LHCN-M2 (cell line): ENCODE measurements at regions not wholly inside any gene's neighbourhood (a gene's known extent, or its start where the extent isn't known, plus 50 kb on each side); places are given as distances from the start of the nearest gene placed in this dataset.

Experiments used
- DNase-seq: peaks from one replicate; pipeline ENCODE4 v3.0.0-alpha.2; 2012; ENCODE audit warnings: low read depth

DNA sequence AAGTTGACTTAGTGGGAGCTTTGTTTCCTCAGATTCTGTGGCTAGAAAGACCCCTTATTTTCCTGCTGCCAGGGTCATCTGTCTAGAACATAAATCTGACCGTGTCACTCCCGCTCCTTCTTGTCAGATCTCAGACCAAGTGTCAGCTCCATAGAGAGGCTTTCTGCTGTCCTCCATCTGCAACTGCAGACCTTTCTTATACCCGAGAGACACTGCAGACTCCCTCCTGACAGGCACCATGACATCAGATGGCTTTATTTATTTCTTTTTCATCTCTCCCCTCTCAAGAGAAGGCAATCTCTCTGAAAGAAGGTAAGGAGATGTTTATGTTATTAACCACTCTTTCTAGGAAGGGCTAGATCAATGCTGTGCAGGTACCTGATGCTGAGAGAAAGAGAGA is 726.5 kb downstream of the UQCRFS1 start:
- DNase-seq, result no peak

DNA sequence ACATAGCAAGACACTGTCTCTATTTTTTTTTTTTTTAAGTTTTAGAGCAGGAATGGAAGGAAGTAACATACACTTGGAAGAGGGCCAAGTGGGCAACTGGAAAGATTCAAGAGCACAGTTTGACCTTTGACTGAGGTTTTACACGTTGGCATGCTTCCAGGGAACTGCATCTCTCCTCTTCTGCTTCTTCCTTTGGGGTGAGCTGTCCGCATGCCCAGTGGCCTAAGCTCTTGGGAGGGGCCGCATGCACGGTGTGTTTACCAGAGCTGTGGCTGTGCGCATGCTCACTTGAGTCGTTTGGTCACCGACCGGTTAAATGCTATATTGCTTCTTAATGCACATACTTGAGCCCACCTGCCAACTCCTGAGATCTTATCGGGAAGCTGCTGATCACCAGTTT is 727.7 kb downstream of the UQCRFS1 start:
- DNase-seq, result no peak

GRCh38 chr19:28483197-28483596 is 729.8 kb downstream of the UQCRFS1 start:
- no peak for DNase-seq

GRCh38 chr19:28482221-28482620 is 730.7 kb downstream of the UQCRFS1 start:
- no peak for DNase-seq

DNA sequence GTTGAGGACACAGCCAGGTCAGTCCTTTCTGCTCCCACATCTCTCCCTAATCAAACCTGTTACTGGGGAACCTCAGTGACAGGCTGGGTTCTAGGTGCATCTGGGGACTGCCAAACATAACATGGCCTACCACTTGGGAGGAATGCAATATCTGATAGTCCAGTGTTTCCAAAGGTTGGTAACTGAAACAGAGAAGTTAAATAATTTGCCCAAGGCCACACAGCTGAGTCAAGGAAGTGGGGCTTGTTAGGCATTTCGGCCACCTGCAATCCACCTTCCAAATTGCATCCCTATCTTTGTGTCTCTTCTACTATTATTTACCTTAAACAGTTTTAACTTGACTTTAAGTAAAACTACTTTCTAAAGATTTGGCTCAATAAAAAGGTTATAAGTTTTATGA is 731.3 kb downstream of the UQCRFS1 start:
- no peak for DNase-seq

- DNase-seq, result no peak
Measured at GRCh38 chr19:28475525-28475924, 737.4 kb downstream of the UQCRFS1 start.

GRCh38 chr19:28472843-28473242 is 740.1 kb downstream of the UQCRFS1 start:
- DNase-seq, result no peak

DNA sequence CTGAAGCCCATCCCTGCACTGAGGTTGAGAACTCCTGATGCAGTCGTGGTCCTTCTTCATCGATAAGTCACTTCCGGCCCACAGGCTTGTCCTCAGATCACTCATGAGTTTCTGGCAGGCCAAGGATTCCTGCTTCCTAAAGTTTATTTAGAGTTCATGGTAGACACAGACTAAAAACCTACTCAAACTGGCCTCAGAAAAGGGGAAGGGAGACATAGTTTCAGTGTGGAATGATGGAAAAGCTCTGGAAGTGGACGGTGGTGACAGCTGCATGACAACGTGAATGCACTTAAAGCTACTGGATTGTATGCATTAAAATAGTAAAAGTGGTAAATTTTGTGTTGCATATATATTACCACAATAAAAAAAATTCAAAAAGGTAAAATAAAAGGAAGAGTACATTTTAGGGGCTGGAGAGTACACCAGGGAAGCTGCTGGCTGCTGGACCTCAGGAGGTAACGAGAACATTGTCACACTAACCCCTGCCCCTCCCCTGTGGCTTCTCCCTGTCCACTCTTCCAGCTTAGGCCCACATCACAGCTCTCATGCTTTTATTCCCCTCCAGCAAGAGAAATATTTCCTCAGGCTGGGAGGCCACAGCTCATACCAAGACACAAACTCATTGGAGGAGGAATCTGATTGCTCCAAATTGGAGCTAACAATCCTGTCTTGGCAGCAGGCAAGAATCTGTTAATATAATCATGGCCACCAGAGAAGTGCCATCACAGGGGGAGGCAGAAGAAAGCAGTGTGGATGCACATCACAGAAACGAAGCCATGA is 741.0 kb downstream of the UQCRFS1 start:
- DNase-seq, result no peak

GRCh38 chr19:28469544-28469943 is 743.4 kb downstream of the UQCRFS1 start:
- DNase-seq, result no peak

- DNase-seq, result peak; percentile 25
Measured at GRCh38 chr19:28468701-28469459, 744.1 kb downstream of the UQCRFS1 start.

DNA sequence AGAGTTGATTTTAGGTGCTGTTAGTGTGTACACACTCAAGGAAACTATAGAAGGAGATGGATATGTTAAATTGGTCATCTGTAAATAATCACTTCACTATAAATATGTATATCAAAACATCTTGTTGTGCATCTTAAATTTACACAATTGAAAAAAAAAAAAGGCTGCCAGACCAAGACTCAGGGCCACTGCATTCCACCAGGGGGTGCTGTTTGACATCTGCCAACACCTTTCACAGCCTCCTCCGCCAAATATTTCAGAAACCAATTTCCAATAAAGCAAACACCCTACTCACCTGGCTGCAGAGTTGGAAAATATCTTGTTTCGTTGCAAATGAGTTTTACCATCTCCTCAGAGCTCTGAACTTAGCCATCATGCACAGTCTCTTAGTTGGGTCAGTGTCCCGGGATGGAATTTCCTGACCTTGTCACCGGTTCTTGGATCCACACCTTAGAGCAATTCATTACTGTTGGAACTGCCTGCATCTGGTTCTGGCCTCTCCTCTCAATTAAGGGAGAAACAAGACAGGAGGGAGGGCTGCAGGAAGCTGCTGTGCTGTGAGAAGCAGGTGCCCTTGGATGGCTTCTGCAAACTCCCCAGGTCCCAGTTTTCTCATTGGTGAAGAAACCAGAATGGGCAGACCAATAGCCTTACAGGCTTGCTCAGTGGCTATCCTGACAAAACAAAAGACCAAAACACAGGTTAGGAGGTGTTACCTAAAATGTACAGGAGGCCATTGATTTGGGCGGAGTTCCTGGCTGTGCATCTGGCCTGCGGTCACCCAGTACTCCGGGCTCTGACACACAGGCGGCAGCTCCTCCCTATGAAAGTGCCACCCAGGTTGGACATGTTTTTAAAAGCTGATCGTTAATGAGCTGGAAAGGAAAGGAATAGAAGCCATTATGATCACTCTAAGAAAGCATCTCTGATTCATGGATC is 746.6 kb downstream of the UQCRFS1 start:
- peak; percentile 20 for DNase-seq

- no peak for DNase-seq
Measured at GRCh38 chr19:28465371-28466086, 747.4 kb downstream of the UQCRFS1 start.

DNA sequence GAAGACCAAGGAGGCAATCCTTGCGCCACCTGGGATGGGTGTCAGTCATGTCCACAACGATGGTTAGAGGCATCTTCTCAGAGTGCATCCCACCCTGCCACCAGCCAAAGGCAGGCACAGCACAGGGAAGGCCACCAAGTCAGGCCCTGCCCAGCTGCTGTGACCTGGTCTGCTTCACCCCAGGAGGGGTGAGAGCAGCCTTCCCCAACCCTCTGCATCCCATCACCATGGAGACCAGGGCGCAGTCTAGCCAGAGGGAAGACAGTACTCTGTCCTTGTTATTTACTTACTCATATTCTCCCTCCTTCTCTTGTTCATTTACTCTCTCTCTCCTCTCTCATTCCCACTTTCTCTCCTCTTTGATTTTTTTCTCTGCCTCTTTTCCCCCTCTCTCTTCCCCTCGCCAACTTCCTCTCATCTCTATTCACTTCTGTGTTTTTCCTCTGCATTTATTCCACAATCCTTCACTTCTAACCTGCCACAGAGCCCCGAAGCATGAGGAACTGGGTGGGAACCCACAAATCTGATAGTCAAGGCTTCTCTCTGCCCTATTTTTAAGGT is 749.4 kb downstream of the UQCRFS1 start:
- no peak for DNase-seq

DNA sequence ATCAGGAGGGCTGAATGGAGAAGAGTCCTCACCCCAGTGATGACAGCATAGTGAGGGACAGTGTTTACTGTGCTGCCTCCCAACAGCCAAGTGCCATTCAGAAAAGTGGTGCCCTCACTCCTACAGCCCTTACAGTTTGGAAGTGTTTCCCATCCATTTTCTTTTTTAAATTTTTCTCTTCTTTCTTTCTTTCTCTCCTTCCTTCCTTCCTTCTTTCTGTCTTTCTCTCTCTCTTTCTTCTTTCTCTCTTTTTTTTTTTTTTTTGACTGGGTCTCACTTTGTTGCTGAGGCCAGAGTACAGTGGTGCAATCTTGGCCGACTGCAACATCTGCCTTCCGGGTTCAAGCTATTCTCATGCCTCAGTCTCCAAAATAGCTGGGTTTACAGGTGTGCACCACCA is 755.3 kb downstream of the UQCRFS1 start:
- no peak for DNase-seq

GRCh38 chr19:28456708-28457320 is 756.1 kb downstream of the UQCRFS1 start:
- DNase-seq, result no peak

GRCh38 chr19:28456252-28456651 is 756.7 kb downstream of the UQCRFS1 start:
- no peak for DNase-seq

DNA sequence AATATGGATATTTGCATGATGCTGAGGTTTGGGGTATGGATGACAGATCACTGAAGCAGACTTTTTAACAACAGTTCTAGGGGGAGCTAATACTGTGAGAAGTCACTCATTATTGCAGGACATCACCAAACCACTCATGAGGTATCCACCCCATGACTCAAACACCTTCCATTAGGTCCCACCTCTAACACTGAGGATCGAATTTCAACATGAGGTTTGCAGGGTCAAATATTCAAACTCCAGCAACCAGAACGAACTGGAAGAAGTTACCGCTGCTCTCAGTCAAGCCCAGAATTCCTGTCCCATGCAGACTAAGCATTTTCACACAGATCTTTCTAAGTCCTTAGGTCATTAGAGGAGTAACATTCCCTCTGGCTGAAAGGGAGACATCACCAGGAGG is 758.9 kb downstream of the UQCRFS1 start:
- DNase-seq, result no peak

DNA sequence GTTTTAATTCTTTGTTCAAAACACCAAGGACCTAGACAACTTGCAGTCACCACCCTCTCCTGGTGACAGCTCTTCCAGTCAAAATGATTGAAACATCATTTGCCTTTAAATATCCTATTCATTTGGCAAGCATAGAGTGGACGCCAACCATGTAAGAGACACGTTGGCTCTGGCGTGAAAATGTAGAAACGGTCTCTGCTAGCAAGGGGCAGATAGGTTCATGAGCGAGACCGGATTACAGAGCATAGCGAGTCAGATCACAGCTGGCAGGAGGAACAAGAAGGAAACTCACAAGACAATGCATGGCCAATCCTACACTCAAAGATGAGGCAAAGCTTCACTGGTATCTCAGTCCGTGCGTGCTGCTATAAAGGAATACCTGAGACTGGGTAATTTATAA is 759.5 kb downstream of the UQCRFS1 start:
- DNase-seq, result no peak

DNA sequence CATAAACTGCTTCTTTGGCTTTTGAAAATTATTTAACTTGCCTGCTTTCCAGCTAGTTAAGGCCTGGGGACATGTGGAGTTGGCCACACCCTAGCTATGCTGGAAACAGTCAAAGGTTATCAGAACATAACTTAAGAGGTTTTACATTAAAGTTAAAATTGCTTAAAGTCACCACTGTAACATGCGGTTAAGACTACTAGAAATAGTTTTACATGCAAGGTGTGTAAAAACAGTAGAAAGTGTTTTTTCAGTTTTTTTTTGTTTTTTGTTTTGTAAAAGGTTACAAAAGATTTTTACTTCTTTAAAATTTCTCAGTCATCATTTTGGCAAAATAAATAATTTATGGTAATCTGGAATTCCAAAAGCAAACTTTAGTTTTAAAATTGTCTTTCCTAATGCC is 763.1 kb downstream of the UQCRFS1 start:
- no peak for DNase-seq

GRCh38 chr19:28446511-28446910 is 766.4 kb downstream of the UQCRFS1 start:
- no peak for DNase-seq

GRCh38 chr19:28445826-28446225 is 767.1 kb downstream of the UQCRFS1 start:
- DNase-seq, result no peak
